K562 (cell line): ENCODE measurements at regions not wholly inside any gene's neighbourhood (a gene's known extent, or its start where the extent isn't known, plus 50 kb on each side); places are given as distances from the start of the nearest gene placed in this dataset.
A peak's percentile ranks its signal among the peaks of the same experiment; 100 is the strongest.

Experiments used
- ATAC-seq: fragments of 200-7000 bp; cut with Tn5 transposase; 3 replicates; pipeline ENCODE4 v1.9.1; 2020; ENCODE audit warnings: moderate library complexity
- BruUV-seq: library from RNA; stranded (reverse); fragments of 400-500 nt; replicated peaks from 2 replicates; lab custom pipeline; 2021; lab: Mats Ljungman, UMichigan
- CTCF ChIA-PET: fragments of 300-600 bp; formaldehyde crosslinking; extraction: SDS; loops from one replicate; lab custom pipeline; 2021; ENCODE audit warnings: low intra/inter-chr PET ratio; lab: Yijun Ruan, JAX
- POLR2A ChIA-PET: fragments of 300-600, 350-650 bp; sonication (Branson Sonifier 250); formaldehyde crosslinking; extraction: SDS; loops from one replicate; lab custom pipeline; 2021; ENCODE audit warnings: antibody characterized with exemption, inconsistent platforms; lab: Yijun Ruan, JAX
- DNase-seq, 4 experiments: peaks; one replicate each; pipeline versions ENCODE4 v3.0.0 to v3.0.0-alpha.2; 2011 to 2018; ENCODE audit warnings: low spot score in 3 of 4, mixed read lengths in 3 of 4; ENCODE audit errors: extremely low read depth in 1 of 4
- FAIRE-seq: peaks from 2 replicates; lab custom pipeline; 2011; peaks lifted over from hg19 to GRCh38; lab: Jason Lieb, UNC
- H2AFZ ChIP-seq: 2 replicates; pipeline ENCODE4 v1.6.0; 2011; ENCODE audit warnings: low read depth, low read length, control low read depth, inconsistent platforms
- H3K27ac ChIP-seq: fragments of 200-600 bp; 3 replicates; pipeline ENCODE4 v1.8.0; 2011; ENCODE audit warnings: low read depth, mild to moderate bottlenecking, control low read depth, inconsistent platforms, low read length, moderate library complexity, mixed read lengths; ENCODE audit errors: extremely low read depth
- H3K27me3 ChIP-seq, 2 experiments: fragments of 300-600 bp in 1 of 2; 2 replicates in 1 of 2; 3 replicates in 1 of 2; pipeline versions ENCODE4 v1.6.0 to v1.8.0; 2011; ENCODE audit warnings: inconsistent platforms in 2 of 2, low read length in 2 of 2, mild to moderate bottlenecking in 1 of 2, mixed read lengths in 1 of 2, moderate library complexity in 1 of 2; ENCODE audit not compliant: control insufficient read depth in 2 of 2, insufficient read depth in 2 of 2
- H3K36me3 ChIP-seq: fragments of 300-600 bp; 3 replicates; pipeline ENCODE4 v1.8.0; 2011; ENCODE audit warnings: mild to moderate bottlenecking, low read length, inconsistent platforms; ENCODE audit not compliant: control insufficient read depth, insufficient read depth
- H3K4me1 ChIP-seq, 2 experiments: fragments of 200-600 bp in 1 of 2; replicated peaks in 1 of 2; 2 replicates in 1 of 2; 3 replicates in 1 of 2; pipeline versions ENCODE4 v1.5.1 to v1.8.0; 2011; ENCODE audit warnings: inconsistent platforms in 2 of 2, low read length in 2 of 2, mild to moderate bottlenecking in 1 of 2, mixed read lengths in 1 of 2, moderate library complexity in 1 of 2; ENCODE audit not compliant: control insufficient read depth in 2 of 2, insufficient read depth in 2 of 2
- H3K4me2 ChIP-seq: 2 replicates; pipeline ENCODE4 v1.6.1; 2011; ENCODE audit warnings: low read length, control low read depth, inconsistent platforms, mixed read lengths; ENCODE audit not compliant: insufficient read depth
- H3K4me3 ChIP-seq: fragments of 200-600 bp; sonication (generic), shearing (Covaris generic); 2 replicates; pipeline ENCODE4 v1.5.1; 2016; ENCODE audit warnings: control low read depth, inconsistent platforms
- H3K79me2 ChIP-seq: fragments of 200-600 bp; 3 replicates; pipeline ENCODE4 v1.8.0; 2011; ENCODE audit warnings: low read length, inconsistent platforms; ENCODE audit not compliant: control insufficient read depth, insufficient read depth
- H3K9ac ChIP-seq, 2 experiments: 2 replicates each; pipeline versions ENCODE4 v1.6.0 to v1.6.1; 2011; ENCODE audit warnings: low read depth in 2 of 2, low read length in 2 of 2, control low read depth in 1 of 2, inconsistent platforms in 1 of 2, mild to moderate bottlenecking in 1 of 2, mixed read lengths in 1 of 2; ENCODE audit not compliant: insufficient read depth in 1 of 2
- H3K9me1 ChIP-seq: one replicate; pipeline ENCODE4 v1.6.0; 2011; ENCODE audit warnings: inconsistent platforms, mild to moderate bottlenecking, low read length, moderate library complexity; ENCODE audit not compliant: control insufficient read depth, insufficient read depth
- H3K9me3 ChIP-seq: replicated peaks from 2 replicates; pipeline ENCODE4 v1.5.1; 2011; ENCODE audit warnings: low read depth, low read length, inconsistent platforms; ENCODE audit not compliant: control insufficient read depth, insufficient read depth
- H4K20me1 ChIP-seq: replicated peaks from 2 replicates; pipeline ENCODE4 v1.6.1; 2011; ENCODE audit warnings: low read length, inconsistent platforms, mixed read lengths; ENCODE audit not compliant: control insufficient read depth, insufficient read depth
- ESRRA ChIP-seq: fragments of 450-650 bp; IDR thresholded peaks from 2 replicates; pipeline ENCODE4 v1.6.1; 2014; ENCODE audit warnings: low read depth, mild to moderate bottlenecking, moderate library complexity, borderline replicate concordance
- FOSL1 ChIP-seq: fragments of 200-800 bp; sonication (Bioruptor generic); conservative IDR thresholded peaks from 2 replicates; pipeline ENCODE4 v1.6.1; 2016; ENCODE audit warnings: missing genetic modification characterization, missing compliant biosample characterization
- JUN ChIP-seq, 2 experiments: sonication (generic) in 1 of 2; formaldehyde crosslinking in 1 of 2; IDR thresholded peaks; 2 replicates each; pipeline versions ENCODE4 v1.6.1 to v1.8.0; 2012 to 2022; ENCODE audit warnings: borderline replicate concordance in 2 of 2, mild to moderate bottlenecking in 2 of 2, improper control_type of control experiment in 1 of 2, low read depth in 1 of 2, low read length in 1 of 2, missing genetic modification reagents in 1 of 2
- JUND ChIP-seq, 2 experiments: IDR thresholded peaks; 2 replicates in 1 of 2; 3 replicates in 1 of 2; pipeline ENCODE4 v1.6.1; 2011; ENCODE audit warnings: borderline replicate concordance in 2 of 2, low read depth in 2 of 2, low read length in 2 of 2, improper control_type of control experiment in 1 of 2, missing biosample characterization in 1 of 2, missing genetic modification characterization in 1 of 2, missing genetic modification reagents in 1 of 2
- PATZ1 ChIP-seq: fragments of 250-450 bp; sonication (Bioruptor Pico); IDR thresholded peaks from 2 replicates; pipeline ENCODE4 v1.5.0; 2020; ENCODE audit warnings: mild to moderate bottlenecking, borderline replicate concordance
- PCBP2 ChIP-seq: fragments of 200-400 bp; formaldehyde crosslinking; IDR thresholded peaks from 2 replicates; pipeline ENCODE4 v1.6.1; 2018; ENCODE audit warnings: low read length, low read depth, mild to moderate bottlenecking, moderate library complexity; ENCODE audit not compliant: poor library complexity, severe bottlenecking
- POLR3A ChIP-seq: IDR thresholded peaks from 2 replicates; pipeline ENCODE4 v1.6.1; 2011; ENCODE audit warnings: borderline replicate concordance, mild to moderate bottlenecking, moderate library complexity; ENCODE audit not compliant: insufficient read length, insufficient read depth; ENCODE audit errors: extremely low read depth
- PTTG1 ChIP-seq: fragments of 450-650 bp; IDR thresholded peaks from 2 replicates; pipeline ENCODE4 v1.6.1; 2016; ENCODE audit warnings: low read depth, mild to moderate bottlenecking, missing genetic modification characterization, missing compliant biosample characterization
- RBBP5 ChIP-seq: fragments of 200-600 bp; sonication (generic); IDR thresholded peaks from 2 replicates; pipeline ENCODE4 v1.6.1; 2012; ENCODE audit warnings: borderline replicate concordance, mild to moderate bottlenecking, low read length, control low read depth, inconsistent platforms; ENCODE audit not compliant: insufficient read depth, poor library complexity, severe bottlenecking
- SAFB ChIP-seq: fragments of 200-400 bp; formaldehyde crosslinking; IDR thresholded peaks from 2 replicates; pipeline ENCODE4 v1.6.1; 2017; ENCODE audit warnings: low read depth, low read length, borderline replicate concordance
- SAP30 ChIP-seq: fragments of 200-600 bp; sonication (generic); IDR thresholded peaks from 2 replicates; pipeline ENCODE4 v1.6.1; 2012; ENCODE audit warnings: borderline replicate concordance, low read depth, mild to moderate bottlenecking, moderate library complexity, low read length, control low read depth, inconsistent platforms; ENCODE audit not compliant: insufficient read depth, poor library complexity, severe bottlenecking
- SMARCA5 ChIP-seq: fragments of 450-650 bp; IDR thresholded peaks from 2 replicates; pipeline ENCODE4 v1.6.1; 2016
- ZNF3 ChIP-seq: fragments of 250-450 bp; sonication (Bioruptor Pico); IDR thresholded peaks from 2 replicates; pipeline ENCODE4 v1.5.0; 2021; ENCODE audit warnings: mild to moderate bottlenecking, moderate library complexity
- ZNF561 ChIP-seq: fragments of 450-650 bp; formaldehyde crosslinking; conservative IDR thresholded peaks from 2 replicates; pipeline ENCODE4 v1.4.0; 2020; ENCODE audit warnings: mild to moderate bottlenecking, moderate library complexity
- WGBS: fragments of 100-300 bp; shearing (Covaris generic); methylation state at CpG from one replicate; pipeline ENCODE4 v1.1.6; 2016; ENCODE audit warnings: low coverage, mixed read lengths; ENCODE audit not compliant: insufficient coverage; ENCODE audit errors: missing lambda C conversion rate; 5-methylcytosine and 5-hydroxymethylcytosine counted together
- in situ Hi-C: fragments of 300-500 bp; cut with MboI; formaldehyde crosslinking; loops from 4 replicates; pipeline ENCODE4 v1.15.0; 2018; ENCODE audit warnings: inconsistent platforms, mixed read lengths
- intact Hi-C: fragments of 100-400 bp; cut with micrococcal nuclease; formaldehyde crosslinking; loops from 2 replicates; pipeline ENCODE4 v1.14.2; 2022
- TF ChIP-seq, protein P1 (sequence below), 2 experiments: fragments of 450-650 bp; IDR thresholded peaks; 2 replicates each; pipeline ENCODE4 v1.6.1; 2016
- TF ChIP-seq, protein P2 (sequence below), 2 experiments: fragments of 450-650 bp in 1 of 2; sonication (generic) in 1 of 2; formaldehyde crosslinking in 1 of 2; IDR thresholded peaks in 1 of 2; conservative IDR thresholded peaks in 1 of 2; 2 replicates each; pipeline versions ENCODE4 v1.6.1 to v1.8.1; 2016 to 2023; ENCODE audit warnings: mild to moderate bottlenecking in 2 of 2, moderate library complexity in 2 of 2, inconsistent platforms in 1 of 2, missing genetic modification reagents in 1 of 2

GRCh38 chr2:150878356-150878755 lies 383.3 kb downstream of the RBM43 start:
- no TSS peak for BruUV-seq
- Histone ChIP-seq H3K27me3 (no peaks in the 10 kb centered on the region), H3K79me2 (no peaks in the 10 kb centered on the region), H3K9me1 (no peaks in the 10 kb centered on the region), H3K9ac (no peak overlapping the region), H3K4me2 (no peak overlapping the region), H3K27ac (no peak overlapping the region), H3K36me3 (no peaks in the 10 kb centered on the region), H3K4me1 (no peaks in the 10 kb centered on the region), H3K4me3 (no peak overlapping the region), H4K20me1 (no peaks in the 10 kb centered on the region), H3K9me3 (no peaks in the 10 kb centered on the region), H2AFZ (no peak overlapping the region)
- intact Hi-C loops (no loop called here), in situ Hi-C loops (no loop called here)
- ChIA-PET POLR2A (no interaction called here), CTCF (no interaction called here)
- DNase-seq (peak in 2 of 4 experiments; percentile 10 to 27), FAIRE-seq (no peak), ATAC-seq (peak; percentile 80)
- 22% methylated on average over 1 of the region's 1 CpG for WGBS
- TF ChIP-seq, protein P1, sequence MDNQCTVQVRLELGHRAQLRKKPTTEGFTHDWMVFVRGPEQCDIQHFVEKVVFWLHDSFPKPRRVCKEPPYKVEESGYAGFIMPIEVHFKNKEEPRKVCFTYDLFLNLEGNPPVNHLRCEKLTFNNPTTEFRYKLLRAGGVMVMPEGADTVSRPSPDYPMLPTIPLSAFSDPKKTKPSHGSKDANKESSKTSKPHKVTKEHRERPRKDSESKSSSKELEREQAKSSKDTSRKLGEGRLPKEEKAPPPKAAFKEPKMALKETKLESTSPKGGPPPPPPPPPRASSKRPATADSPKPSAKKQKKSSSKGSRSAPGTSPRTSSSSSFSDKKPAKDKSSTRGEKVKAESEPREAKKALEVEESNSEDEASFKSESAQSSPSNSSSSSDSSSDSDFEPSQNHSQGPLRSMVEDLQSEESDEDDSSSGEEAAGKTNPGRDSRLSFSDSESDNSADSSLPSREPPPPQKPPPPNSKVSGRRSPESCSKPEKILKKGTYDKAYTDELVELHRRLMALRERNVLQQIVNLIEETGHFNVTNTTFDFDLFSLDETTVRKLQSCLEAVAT (IDR thresholded peaks at IDR 0.05), result no peak
- TF ChIP-seq SAFB (no peak), SMARCA5 (no peak), POLR3A (no peak), ZNF3 (CRISPR knock-in tag) (no peak), FOSL1 (tag) (peak; percentile 63), JUN (IDR thresholded peaks at IDR 0.05; ENCODE audit: borderline replicate concordance, low read depth, low read length) (0 out of 2 replicates have a peak, but pooled peaks have one; percentile 26), JUN (CRISPR knock-in tag; IDR thresholded peaks at IDR 0.05; ENCODE audit: borderline replicate concordance) (no peak), PATZ1 (CRISPR knock-in tag) (no peak), RBBP5 (no peak), ZNF561 (no peak), JUND (IDR thresholded peaks at IDR 0.05; ENCODE audit: borderline replicate concordance, low read depth, low read length) (peak; percentile 75; the same call in 1 of the 2 replicates), JUND (tag; IDR thresholded peaks at IDR 0.05; ENCODE audit: borderline replicate concordance, low read depth, low read length) (peak; percentile 71; the same call in 2 of the 3 replicates), ESRRA (0 out of 2 replicates have a peak, but pooled peaks have one; percentile 28), PTTG1 (tag) (no peak), PCBP2 (no peak), SAP30 (no peak)
- TF ChIP-seq, protein P2, sequence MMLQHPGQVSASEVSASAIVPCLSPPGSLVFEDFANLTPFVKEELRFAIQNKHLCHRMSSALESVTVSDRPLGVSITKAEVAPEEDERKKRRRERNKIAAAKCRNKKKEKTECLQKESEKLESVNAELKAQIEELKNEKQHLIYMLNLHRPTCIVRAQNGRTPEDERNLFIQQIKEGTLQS (IDR thresholded peaks at IDR 0.05), result peak; percentile 70
- TF ChIP-seq, protein P2 (CRISPR knock-in tag; conservative IDR thresholded peaks at IDR 0.05), result no peak
